ENCODE measurements at regions not wholly inside any gene's neighbourhood (a gene's known extent, or its start where the extent isn't known, plus 50 kb on each side); places are given as distances from the start of the nearest gene placed in this dataset.

GRCh38 chr14:54182419-54183045, 214.3 kb upstream of the CDKN3 start:
- ChIA-PET CTCF (no interaction called here), POLR2A (no interaction called here)
- BruUV-seq (replicated peaks), result no TSS peak
- Histone ChIP-seq H3K36me3 (ENCODE audit: control insufficient read depth, insufficient read depth, low read length) (no peaks in the 10 kb centered on the region; the same call in 1 of the 2 replicates), H3K4me3 (ENCODE audit: low read depth, low read length) (no peak overlapping the region), H3K4me1 (peaks cover 17% of the 10 kb centered on the region), H3K9me3 (no peaks in the 10 kb centered on the region), H3K27me3 (replicated peaks; ENCODE audit: control insufficient read depth, insufficient read depth, low read length) (no peaks in the 10 kb centered on the region)
- H3K27me3 Mint-ChIP-seq (ENCODE audit: insufficient read depth, unreplicated experiment), result no peaks in the 10 kb centered on the region
- no peak overlapping the region for H3K4me3 Mint-ChIP-seq (ENCODE audit: unreplicated experiment)
- H3K36me3 Mint-ChIP-seq (ENCODE audit: insufficient read depth, unreplicated experiment), result no peaks in the 10 kb centered on the region
- H3K4me1 Mint-ChIP-seq (ENCODE audit: low read depth, unreplicated experiment), result peaks cover 7% of the 10 kb centered on the region
- no peaks in the 10 kb centered on the region for H3K9me3 Mint-ChIP-seq (ENCODE audit: unreplicated experiment)
- DNase-seq, result no peak
- intact Hi-C loops (cut with micrococcal nuclease; ENCODE audit: unreplicated experiment), result no loop called here
- no peak overlapping the region for H3K27ac Mint-ChIP-seq (ENCODE audit: unreplicated experiment)
- TF ChIP-seq CTCF (IDR thresholded peaks at IDR 0.05; ENCODE audit: insufficient read depth in 1 of 2, low read depth in 1 of 2, low read length in 1 of 2, severe bottlenecking in 1 of 2, unreplicated experiment in 1 of 2), result no peak

GRCh38 chr14:54186821-54187763, 209.7 kb upstream of the CDKN3 start:
- H3K4me3 ChIP-seq (ENCODE audit: low read depth, low read length), result no peak overlapping the region
- POLR2A ChIA-PET, result no interaction called here
- H3K27me3 Mint-ChIP-seq (ENCODE audit: insufficient read depth, unreplicated experiment), result no peaks in the 10 kb centered on the region
- no peaks in the 10 kb centered on the region for H3K9me3 ChIP-seq
- no peaks in the 10 kb centered on the region for H3K27me3 ChIP-seq (replicated peaks; ENCODE audit: control insufficient read depth, insufficient read depth, low read length)
- BruUV-seq (replicated peaks), result no TSS peak
- DNase-seq, result no peak
- no peak overlapping the region for H3K4me3 Mint-ChIP-seq (ENCODE audit: unreplicated experiment)
- H3K4me1 ChIP-seq, result peaks cover 7% of the 10 kb centered on the region; the same call in 1 of the 2 replicates
- H3K36me3 Mint-ChIP-seq (ENCODE audit: insufficient read depth, unreplicated experiment), result no peaks in the 10 kb centered on the region
- H3K36me3 ChIP-seq (ENCODE audit: control insufficient read depth, insufficient read depth, low read length), result no peaks in the 10 kb centered on the region
- H3K4me1 Mint-ChIP-seq (ENCODE audit: low read depth, unreplicated experiment), result no peaks in the 10 kb centered on the region
- no peak for TF ChIP-seq CTCF (IDR thresholded peaks at IDR 0.05; ENCODE audit: insufficient read depth in 1 of 2, low read depth in 1 of 2, low read length in 1 of 2, severe bottlenecking in 1 of 2, unreplicated experiment in 1 of 2)
- CTCF ChIA-PET, result interaction anchor here (1.3 kb wide), 2 partner anchors 142 to 161 kb away, joined by 3 to 6 read pairs; no protein-coding TSS in a partner anchor
- intact Hi-C loops (cut with micrococcal nuclease; ENCODE audit: unreplicated experiment), result no loop called here
- no peaks in the 10 kb centered on the region for H3K9me3 Mint-ChIP-seq (ENCODE audit: unreplicated experiment)
- no peak overlapping the region for H3K27ac Mint-ChIP-seq (ENCODE audit: unreplicated experiment)

- intact Hi-C loops (cut with micrococcal nuclease; ENCODE audit: unreplicated experiment), result no loop called here
- no TSS peak for BruUV-seq (replicated peaks)
- Mint-ChIP-seq H3K27me3 (ENCODE audit: insufficient read depth, unreplicated experiment) (no peaks in the 10 kb centered on the region), H3K4me1 (ENCODE audit: low read depth, unreplicated experiment) (no peaks in the 10 kb centered on the region), H3K27ac (ENCODE audit: unreplicated experiment) (no peak overlapping the region), H3K36me3 (ENCODE audit: insufficient read depth, unreplicated experiment) (no peaks in the 10 kb centered on the region), H3K4me3 (ENCODE audit: unreplicated experiment) (no peak overlapping the region), H3K9me3 (ENCODE audit: unreplicated experiment) (no peaks in the 10 kb centered on the region)
- Histone ChIP-seq H3K27me3 (replicated peaks; ENCODE audit: control insufficient read depth, insufficient read depth, low read length) (no peaks in the 10 kb centered on the region), H3K4me1 (peaks cover 7% of the 10 kb centered on the region; the same call in 1 of the 2 replicates), H3K9me3 (no peaks in the 10 kb centered on the region), H3K4me3 (ENCODE audit: low read depth, low read length) (no peak overlapping the region), H3K36me3 (ENCODE audit: control insufficient read depth, insufficient read depth, low read length) (no peaks in the 10 kb centered on the region)
- POLR2A ChIA-PET, result no interaction called here
- TF ChIP-seq CTCF (IDR thresholded peaks at IDR 0.05; ENCODE audit: insufficient read depth in 1 of 2, low read depth in 1 of 2, low read length in 1 of 2, severe bottlenecking in 1 of 2, unreplicated experiment in 1 of 2), result no peak
- no peak for DNase-seq
- CTCF ChIA-PET, result interaction anchor here (1.3 kb wide), 1 partner anchor 141 kb away, joined by 6 read pairs; no protein-coding TSS in a partner anchor
Observed at GRCh38 chr14:54188064-54188666, 208.6 kb upstream of the CDKN3 start.

Measured in Caco-2 (cell line).